Hepatic stellate cell (primary cell): ENCODE measurements at regions not wholly inside any gene's neighbourhood (a gene's known extent, or its start where the extent isn't known, plus 50 kb on each side); places are given as distances from the start of the nearest gene placed in this dataset.

Source experiments
- DNase-seq: peaks from one replicate; pipeline ENCODE4 v3.0.0; 2011; ENCODE audit warnings: low spot score

- no peak for DNase-seq
Observed at GRCh38 chr2:150312271-150312670, 175.2 kb downstream of the RND3 start.

- DNase-seq = no peak
Observed at GRCh38 chr2:150309311-150310080, 178.0 kb downstream of the RND3 start.

- no peak for DNase-seq
Observed at GRCh38 chr2:150307258-150307657, 180.2 kb downstream of the RND3 start.

- DNase-seq = no peak
Observed at GRCh38 chr2:150303281-150303680, 184.2 kb downstream of the RND3 start.

GRCh38 chr2:150298571-150299305 is 188.7 kb downstream of the RND3 start:
- DNase-seq = no peak

- DNase-seq = no peak
Observed at GRCh38 chr2:150296770-150297546, 190.5 kb downstream of the RND3 start.

- no peak for DNase-seq
Observed at GRCh38 chr2:150295544-150295943, 191.9 kb downstream of the RND3 start.

GRCh38 chr2:150293771-150294170 is 193.7 kb downstream of the RND3 start:
- no peak for DNase-seq

- no peak for DNase-seq
Observed at GRCh38 chr2:150292807-150293206, 194.7 kb downstream of the RND3 start.

GRCh38 chr2:150292192-150292591 is 195.3 kb downstream of the RND3 start:
- no peak for DNase-seq

- no peak for DNase-seq
Observed at GRCh38 chr2:150286730-150287362, 200.6 kb downstream of the RND3 start.

GRCh38 chr2:150284116-150284515 is 203.4 kb downstream of the RND3 start:
- no peak for DNase-seq

GRCh38 chr2:150282771-150283371 is 204.6 kb downstream of the RND3 start:
- no peak for DNase-seq

- DNase-seq = no peak
Observed at GRCh38 chr2:150282357-150282756, 205.1 kb downstream of the RND3 start.

- no peak for DNase-seq
Observed at GRCh38 chr2:150280231-150280630, 207.2 kb downstream of the RND3 start.

- DNase-seq = no peak
Observed at GRCh38 chr2:150279686-150280085, 207.8 kb downstream of the RND3 start.

- DNase-seq = no peak
Observed at GRCh38 chr2:150276737-150277136, 210.7 kb downstream of the RND3 start.

- DNase-seq = no peak
Observed at GRCh38 chr2:150274108-150274507, 213.4 kb downstream of the RND3 start.

GRCh38 chr2:150271952-150272802 is 215.3 kb downstream of the RND3 start:
- peak; percentile 18 for DNase-seq

- DNase-seq = no peak
Observed at GRCh38 chr2:150267651-150268415, 219.6 kb downstream of the RND3 start.
